NCI-H446 (cell line): ENCODE measurements at regions not wholly inside any gene's neighbourhood (a gene's known extent, or its start where the extent isn't known, plus 50 kb on each side); places are given as distances from the start of the nearest gene placed in this dataset.

Experiments used
- DNase-seq, 2 experiments: peaks; one replicate each; lab custom pipeline; 2025; lab: John Stamatoyannopoulos, UW

GRCh38 chr2:104158191-104158590 is 695.7 kb upstream of the POU3F3 start:
- DNase-seq = no peak

- no peak for DNase-seq
Measured at GRCh38 chr2:104163611-104164130, 690.2 kb upstream of the POU3F3 start.

GRCh38 chr2:104164721-104165252 is 689.1 kb upstream of the POU3F3 start:
- DNase-seq = no peak

GRCh38 chr2:104177179-104177578 is 676.7 kb upstream of the POU3F3 start:
- no peak for DNase-seq

- no peak for DNase-seq
Measured at GRCh38 chr2:104179644-104180043, 674.3 kb upstream of the POU3F3 start.

GRCh38 chr2:104200533-104201168 is 653.3 kb upstream of the POU3F3 start:
- no peak for DNase-seq

- DNase-seq = no peak
Measured at GRCh38 chr2:104213758-104214157, 640.2 kb upstream of the POU3F3 start.

- DNase-seq = no peak
Measured at GRCh38 chr2:104215269-104216161, 638.4 kb upstream of the POU3F3 start.

- no peak for DNase-seq
Measured at GRCh38 chr2:104233591-104233990, 620.3 kb upstream of the POU3F3 start.

- DNase-seq = no peak
Measured at GRCh38 chr2:104236491-104236890, 617.4 kb upstream of the POU3F3 start.

- no peak for DNase-seq
Measured at GRCh38 chr2:104240984-104241383, 612.9 kb upstream of the POU3F3 start.

GRCh38 chr2:104249629-104250028 is 604.3 kb upstream of the POU3F3 start:
- no peak for DNase-seq

- DNase-seq = no peak
Measured at GRCh38 chr2:104250635-104251034, 603.3 kb upstream of the POU3F3 start.

- no peak for DNase-seq
Measured at GRCh38 chr2:104254017-104254416, 599.9 kb upstream of the POU3F3 start.

GRCh38 chr2:104262714-104263113 is 591.2 kb upstream of the POU3F3 start:
- DNase-seq = no peak

- no peak for DNase-seq
Measured at GRCh38 chr2:104279646-104280045, 574.3 kb upstream of the POU3F3 start.

- no peak for DNase-seq
Measured at GRCh38 chr2:104280216-104280615, 573.7 kb upstream of the POU3F3 start.

GRCh38 chr2:104286841-104287240 is 567.1 kb upstream of the POU3F3 start:
- no peak for DNase-seq

- no peak for DNase-seq
Measured at GRCh38 chr2:104289651-104290565, 564.0 kb upstream of the POU3F3 start.

- no peak for DNase-seq
Measured at GRCh38 chr2:104290566-104290891, 563.4 kb upstream of the POU3F3 start.

- DNase-seq = no peak
Measured at GRCh38 chr2:104312684-104313083, 541.2 kb upstream of the POU3F3 start.
